Dendritic cell treated with granulocyte-macrophage colony-stimulating factor and Interleukin-4, amounts not matched to agents 40 ng/mL and 50 ng/mL, for 4 days (primary cell): ENCODE measurements at regions not wholly inside any gene's neighbourhood (a gene's known extent, or its start where the extent isn't known, plus 50 kb on each side); places are given as distances from the start of the nearest gene placed in this dataset.

Source experiments
- H3K27ac Mint-ChIP-seq: one replicate; pipeline ENCODE4 v1.8.0; 2022; ENCODE audit warnings: mild to moderate bottlenecking, mixed read lengths
- H3K27me3 Mint-ChIP-seq: one replicate; pipeline ENCODE4 v1.8.0; 2022; ENCODE audit warnings: mild to moderate bottlenecking, mixed read lengths
- H3K36me3 Mint-ChIP-seq: one replicate; pipeline ENCODE4 v1.8.0; 2022; ENCODE audit warnings: low read depth, mixed read lengths
- H3K4me1 Mint-ChIP-seq: one replicate; pipeline ENCODE4 v1.8.0; 2022; ENCODE audit warnings: low read depth, mixed read lengths
- H3K4me3 Mint-ChIP-seq: one replicate; pipeline ENCODE4 v1.8.0; 2022; ENCODE audit warnings: mild to moderate bottlenecking, moderate library complexity, mixed read lengths
- H3K9me3 Mint-ChIP-seq: one replicate; pipeline ENCODE4 v1.8.0; 2022; ENCODE audit warnings: mixed read lengths
- intact Hi-C: fragments of 100-400 bp; cut with micrococcal nuclease; formaldehyde crosslinking; loops from one replicate; pipeline ENCODE4 v1.15.0; 2022

DNA sequence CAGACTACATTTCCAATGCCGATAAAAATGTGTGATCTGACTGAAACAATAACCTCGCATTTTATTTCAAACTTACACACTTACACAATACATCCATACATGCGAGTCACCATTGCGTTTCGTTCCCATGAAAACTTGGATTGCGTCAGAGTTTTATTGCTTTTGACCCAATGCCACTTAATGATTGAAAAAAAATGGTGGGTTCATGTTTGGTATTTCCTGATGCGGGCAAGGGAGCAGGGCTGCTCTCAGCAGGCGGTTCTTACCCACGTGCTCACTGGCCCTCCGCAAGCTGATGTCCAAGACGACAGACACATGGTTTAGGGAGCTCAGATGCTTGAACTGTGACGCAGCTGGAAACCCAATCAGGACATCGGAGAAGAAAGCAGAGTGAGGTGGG is 281.0 kb upstream of the SULF2 start:
- no peak overlapping the region for H3K4me3 Mint-ChIP-seq
- intact Hi-C loops = no loop called here
- H3K27ac Mint-ChIP-seq = no peak overlapping the region
- no peaks in the 10 kb centered on the region for H3K9me3 Mint-ChIP-seq
- no peaks in the 10 kb centered on the region for H3K4me1 Mint-ChIP-seq
- no peaks in the 10 kb centered on the region for H3K36me3 Mint-ChIP-seq
- peaks cover 15% of the 10 kb centered on the region for H3K27me3 Mint-ChIP-seq

DNA sequence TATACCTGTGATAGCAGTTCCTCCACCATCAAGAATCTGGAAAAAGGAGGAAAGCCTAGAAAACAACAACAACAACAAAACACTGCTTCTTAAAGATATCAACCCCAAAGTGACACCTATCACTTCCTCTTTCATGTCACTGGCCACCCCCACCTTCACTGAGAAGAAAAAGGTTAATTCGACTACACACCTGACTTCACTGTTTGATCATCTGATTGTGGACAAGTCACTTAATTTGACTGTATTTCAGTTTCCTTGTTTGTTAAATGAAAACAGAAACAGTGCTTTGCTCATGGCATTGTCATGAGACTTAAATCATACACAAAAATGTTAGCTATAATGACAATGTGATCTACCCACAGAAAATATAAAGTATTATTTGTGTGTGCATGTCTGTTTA is 280.6 kb upstream of the SULF2 start:
- no peak overlapping the region for H3K27ac Mint-ChIP-seq
- H3K36me3 Mint-ChIP-seq = no peaks in the 10 kb centered on the region
- no peaks in the 10 kb centered on the region for H3K9me3 Mint-ChIP-seq
- no peaks in the 10 kb centered on the region for H3K4me1 Mint-ChIP-seq
- intact Hi-C loops = no loop called here
- no peak overlapping the region for H3K4me3 Mint-ChIP-seq
- peaks cover 14% of the 10 kb centered on the region for H3K27me3 Mint-ChIP-seq

DNA sequence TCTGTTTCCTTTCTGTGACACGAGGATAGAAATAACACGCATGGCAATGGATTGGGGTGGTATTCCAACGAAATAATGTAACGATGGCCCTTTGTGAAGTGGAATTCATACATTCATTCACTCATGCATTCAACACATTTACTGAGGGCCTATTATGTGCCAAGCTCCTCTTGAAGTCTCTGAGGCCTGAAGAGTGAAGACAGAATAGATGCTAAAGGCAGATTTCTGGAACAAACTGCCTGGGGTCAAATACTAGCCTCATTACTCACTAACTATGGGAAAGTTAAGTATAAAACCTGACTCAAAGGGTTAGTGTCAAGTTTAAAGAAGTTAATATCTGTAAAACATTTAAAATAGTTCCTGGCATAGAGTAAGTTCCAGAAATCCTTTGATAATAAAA is 279.6 kb upstream of the SULF2 start:
- intact Hi-C loops = no loop called here
- Mint-ChIP-seq H3K27ac (no peak overlapping the region), H3K27me3 (peaks cover 13% of the 10 kb centered on the region), H3K9me3 (no peaks in the 10 kb centered on the region), H3K4me1 (no peaks in the 10 kb centered on the region), H3K36me3 (no peaks in the 10 kb centered on the region), H3K4me3 (no peak overlapping the region)

DNA sequence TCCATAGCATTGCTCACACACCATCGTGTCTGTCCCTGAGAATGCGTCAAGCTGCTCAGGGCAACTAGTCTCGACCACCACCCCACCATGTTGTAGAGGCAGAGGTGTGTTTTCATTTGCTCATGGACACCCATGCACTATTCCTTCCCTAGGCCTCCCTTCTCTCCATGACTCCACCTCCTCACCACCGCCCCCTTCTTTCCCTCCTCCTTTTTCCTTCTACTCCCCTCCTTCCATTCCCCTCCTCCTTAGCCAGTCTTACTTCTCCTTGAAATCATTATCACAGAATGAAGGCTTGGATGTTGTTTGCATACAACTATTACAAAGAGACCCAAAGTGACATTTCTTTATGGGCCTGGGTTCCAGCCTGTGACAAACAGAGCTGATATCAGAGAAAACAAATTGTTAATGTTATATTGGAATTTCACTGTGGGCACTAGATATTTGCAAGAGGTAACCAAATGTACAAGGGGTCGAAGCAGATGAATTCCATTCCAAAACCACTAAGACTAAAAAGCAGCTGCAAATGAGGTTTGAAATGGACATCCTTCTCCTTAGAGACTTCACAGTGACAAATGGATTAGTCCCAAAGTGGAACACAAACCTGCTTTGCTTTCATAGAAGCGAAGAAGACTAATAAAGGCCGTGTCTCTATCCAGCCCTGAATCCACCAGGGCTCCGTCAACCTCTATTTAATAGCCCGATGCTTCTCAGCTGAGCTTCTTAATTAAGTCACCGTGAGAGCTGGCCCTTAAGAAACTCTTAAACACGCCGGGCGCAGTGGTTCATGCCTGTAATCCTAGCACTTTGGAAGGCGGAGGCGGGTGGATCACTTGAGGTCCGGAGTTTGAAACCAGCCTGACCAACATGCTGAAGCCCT is 275.8 kb upstream of the SULF2 start:
- peaks cover 9% of the 10 kb centered on the region for H3K9me3 Mint-ChIP-seq
- H3K4me3 Mint-ChIP-seq = no peak overlapping the region
- H3K27ac Mint-ChIP-seq = no peak overlapping the region
- H3K27me3 Mint-ChIP-seq = peaks cover 14% of the 10 kb centered on the region
- intact Hi-C loops = no loop called here
- no peaks in the 10 kb centered on the region for H3K36me3 Mint-ChIP-seq
- H3K4me1 Mint-ChIP-seq = no peaks in the 10 kb centered on the region

DNA sequence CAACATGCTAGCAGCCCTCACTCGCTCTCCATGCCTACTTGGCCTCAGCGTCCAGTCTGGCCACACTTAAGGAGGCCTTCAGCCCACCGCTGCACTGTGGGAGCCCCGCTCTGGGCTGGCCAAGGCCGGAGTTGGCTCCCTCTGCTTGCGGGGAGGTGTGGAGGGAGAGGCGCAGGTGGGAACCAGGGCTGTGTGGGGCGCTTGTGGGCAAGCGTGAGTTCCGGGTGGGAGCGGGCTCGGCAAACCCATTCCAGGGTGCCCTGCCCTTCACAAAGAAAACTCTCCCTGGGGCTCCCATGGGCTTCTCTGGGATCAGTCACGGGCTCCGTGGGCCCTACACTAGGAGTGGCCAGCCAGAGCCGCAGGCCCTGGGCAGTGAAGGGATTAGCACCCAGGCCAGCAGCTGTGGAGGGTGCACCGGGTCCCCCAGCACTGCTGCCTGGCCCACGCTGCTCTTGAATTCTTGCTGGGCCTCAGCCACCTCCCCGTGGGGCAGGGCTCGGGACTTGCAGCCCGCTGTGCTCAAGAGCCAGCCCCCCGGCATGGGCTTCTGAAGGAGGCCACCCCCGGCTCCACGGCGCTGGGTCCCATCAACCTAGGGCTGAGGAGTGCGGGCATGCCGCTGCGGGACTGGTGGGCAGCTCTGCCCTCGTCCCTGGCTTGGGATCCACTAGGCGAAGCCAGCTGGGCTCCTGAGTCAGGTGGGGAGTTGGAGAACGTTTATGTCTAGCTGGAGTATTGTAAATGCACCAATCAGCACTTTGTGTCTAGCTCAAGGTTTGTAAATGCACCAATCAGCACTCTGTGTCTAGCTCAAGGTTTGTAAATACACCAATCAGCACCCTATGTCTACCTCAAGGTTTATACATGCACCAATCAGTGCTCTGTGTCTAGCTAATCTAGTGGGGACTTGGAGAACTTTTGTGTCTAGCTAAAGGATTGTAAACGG is 273.6 kb upstream of the SULF2 start:
- H3K27ac Mint-ChIP-seq = no peak overlapping the region
- intact Hi-C loops = no loop called here
- no peaks in the 10 kb centered on the region for H3K36me3 Mint-ChIP-seq
- H3K4me3 Mint-ChIP-seq = no peak overlapping the region
- H3K27me3 Mint-ChIP-seq = peaks cover 16% of the 10 kb centered on the region
- H3K4me1 Mint-ChIP-seq = no peaks in the 10 kb centered on the region
- H3K9me3 Mint-ChIP-seq = peaks cover 9% of the 10 kb centered on the region

DNA sequence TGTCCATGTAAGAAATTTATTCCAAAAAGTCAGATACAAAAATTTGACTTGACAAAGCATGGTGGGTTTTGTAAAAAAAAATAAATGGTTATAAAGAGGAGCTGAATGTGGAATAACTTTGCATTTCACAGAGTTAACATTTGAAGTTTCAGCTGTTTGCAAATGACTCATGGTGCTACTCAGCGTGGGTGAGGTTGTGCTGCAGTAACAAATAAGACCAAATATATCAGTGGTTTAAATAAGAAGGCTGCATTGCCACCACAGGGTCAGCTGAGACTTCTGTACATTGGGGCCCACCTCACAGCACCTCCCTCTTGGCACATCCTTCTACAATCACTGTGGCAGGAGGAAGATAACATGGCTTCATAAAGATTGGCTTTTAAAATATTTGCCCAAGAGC is 272.5 kb upstream of the SULF2 start:
- intact Hi-C loops = no loop called here
- Mint-ChIP-seq H3K4me3 (no peak overlapping the region), H3K36me3 (no peaks in the 10 kb centered on the region), H3K9me3 (peaks cover 9% of the 10 kb centered on the region), H3K4me1 (no peaks in the 10 kb centered on the region), H3K27ac (no peak overlapping the region), H3K27me3 (peaks cover 15% of the 10 kb centered on the region)

DNA sequence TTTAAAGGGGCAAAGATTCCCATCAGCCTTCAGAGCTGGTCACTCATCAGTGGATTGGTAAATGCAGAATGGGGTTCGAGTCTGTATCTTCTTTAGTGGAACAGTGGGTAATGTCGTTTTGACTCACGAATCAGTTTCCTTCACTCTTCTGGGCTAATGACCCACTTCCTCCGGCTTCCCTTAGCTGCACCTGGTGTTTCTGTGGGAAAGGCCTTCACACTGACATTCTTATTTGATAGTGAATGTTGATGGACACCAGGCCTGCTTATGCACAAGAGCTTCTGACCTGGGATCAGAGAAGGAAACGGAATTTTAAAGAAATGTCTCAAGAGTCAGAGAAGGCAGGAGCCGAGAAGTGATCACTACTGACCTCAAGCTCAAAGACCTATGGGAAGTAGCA is 272.0 kb upstream of the SULF2 start:
- no peaks in the 10 kb centered on the region for H3K4me1 Mint-ChIP-seq
- no peak overlapping the region for H3K4me3 Mint-ChIP-seq
- no peak overlapping the region for H3K27ac Mint-ChIP-seq
- intact Hi-C loops = no loop called here
- H3K27me3 Mint-ChIP-seq = peaks cover 11% of the 10 kb centered on the region
- peaks cover 9% of the 10 kb centered on the region for H3K9me3 Mint-ChIP-seq
- no peaks in the 10 kb centered on the region for H3K36me3 Mint-ChIP-seq

DNA sequence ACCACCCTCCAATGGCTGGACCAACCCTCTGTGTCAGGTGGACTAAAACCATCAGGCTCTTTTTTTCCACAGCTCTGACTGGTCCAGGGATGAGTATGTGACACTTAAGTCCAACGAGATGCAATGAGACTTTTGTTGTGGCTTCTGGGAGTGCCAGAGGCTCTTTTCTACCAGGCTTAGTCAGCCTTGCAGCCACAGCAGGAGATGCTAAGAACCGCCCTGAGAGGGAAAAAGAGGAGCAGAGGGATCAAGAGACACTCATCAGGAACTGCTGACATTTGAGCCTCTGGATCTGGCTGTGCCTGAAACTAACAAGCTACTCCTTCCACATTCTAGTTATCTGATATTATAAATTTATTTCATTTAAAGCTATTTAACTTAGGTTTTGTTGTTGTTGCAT is 270.9 kb upstream of the SULF2 start:
- Mint-ChIP-seq H3K4me3 (no peak overlapping the region), H3K9me3 (peaks cover 9% of the 10 kb centered on the region), H3K4me1 (no peaks in the 10 kb centered on the region), H3K36me3 (no peaks in the 10 kb centered on the region), H3K27ac (no peak overlapping the region), H3K27me3 (peaks cover 11% of the 10 kb centered on the region)
- intact Hi-C loops = no loop called here

DNA sequence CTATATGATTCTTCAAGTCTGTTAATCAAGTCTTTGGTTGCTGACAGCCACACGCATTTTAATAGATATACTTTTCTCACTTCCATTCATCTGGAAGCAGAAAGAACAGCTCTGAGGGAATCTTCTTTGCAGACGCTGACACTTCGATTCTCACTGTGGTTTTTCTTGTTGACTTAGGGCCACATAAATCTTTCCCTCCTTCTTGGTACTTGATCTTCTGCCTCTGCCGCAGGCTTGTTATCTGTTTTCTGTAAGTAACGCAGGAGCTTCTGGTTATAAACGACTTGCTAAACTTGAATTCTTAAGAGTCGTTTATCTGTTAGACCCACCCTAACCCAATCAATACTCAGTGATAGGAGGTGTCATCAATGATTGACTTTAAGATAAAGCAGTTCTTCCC is 268.8 kb upstream of the SULF2 start:
- Mint-ChIP-seq H3K27me3 (peaks cover 11% of the 10 kb centered on the region), H3K4me1 (no peaks in the 10 kb centered on the region), H3K36me3 (no peaks in the 10 kb centered on the region), H3K27ac (no peak overlapping the region), H3K4me3 (no peak overlapping the region), H3K9me3 (peaks cover 14% of the 10 kb centered on the region)
- intact Hi-C loops = no loop called here

DNA sequence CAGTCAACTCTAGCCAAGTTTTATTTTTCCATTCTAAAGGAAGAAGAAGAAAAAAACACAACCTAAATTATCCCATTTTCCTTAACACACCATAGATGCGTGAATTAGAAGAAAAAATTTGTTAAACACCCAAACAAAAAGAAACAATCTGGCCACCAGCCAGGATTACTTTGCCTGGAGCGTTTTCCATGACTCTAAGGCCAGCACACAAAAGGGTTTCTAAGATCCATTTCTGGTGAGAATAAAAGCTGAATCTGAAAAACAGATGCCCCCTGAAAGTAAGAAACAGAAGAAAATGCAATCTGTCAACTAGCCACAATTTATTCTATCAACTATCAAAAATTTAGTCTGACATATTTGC is 267.2 kb upstream of the SULF2 start:
- intact Hi-C loops = no loop called here

DNA sequence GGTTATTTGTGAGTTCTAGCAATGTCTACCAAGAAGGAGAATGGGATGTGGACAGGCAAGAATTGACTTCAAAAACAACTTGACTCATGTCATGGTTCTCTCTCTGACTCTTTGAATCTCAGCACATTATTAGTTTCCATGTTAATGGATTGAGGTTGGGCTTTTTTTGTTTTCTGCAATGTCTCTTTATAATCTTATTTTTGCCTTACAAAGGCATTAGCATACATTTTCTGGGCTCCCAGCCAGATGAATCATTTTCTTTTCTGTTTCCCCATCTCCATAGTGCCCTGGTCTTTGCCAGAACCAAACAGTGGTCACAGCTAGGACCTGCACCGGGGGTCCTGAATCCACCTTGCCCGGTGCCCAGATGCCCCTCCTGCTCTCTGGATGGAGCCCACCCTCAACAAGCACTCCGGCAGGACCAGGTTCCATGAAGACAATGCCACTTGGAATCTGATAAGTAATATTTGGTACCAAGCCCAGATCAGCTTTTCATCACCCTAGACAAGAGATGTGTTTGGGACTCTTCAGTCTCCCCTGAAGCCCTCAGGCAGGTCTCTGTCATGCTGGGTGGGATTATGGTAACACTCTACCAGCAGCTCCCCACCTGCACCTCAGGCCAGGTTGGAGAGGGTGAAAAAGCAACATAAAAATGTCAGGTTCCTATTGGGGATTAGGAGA is 266.7 kb upstream of the SULF2 start:
- Mint-ChIP-seq H3K4me1 (no peaks in the 10 kb centered on the region), H3K4me3 (no peak overlapping the region), H3K9me3 (peaks cover 5% of the 10 kb centered on the region), H3K36me3 (no peaks in the 10 kb centered on the region), H3K27me3 (peaks cover 15% of the 10 kb centered on the region), H3K27ac (no peak overlapping the region)
- intact Hi-C loops = no loop called here

More for the DNA sequence above, 267.2 kb upstream of the SULF2 start:
- no peak overlapping the region for H3K4me3 Mint-ChIP-seq
- no peaks in the 10 kb centered on the region for H3K36me3 Mint-ChIP-seq
- H3K9me3 Mint-ChIP-seq = peaks cover 10% of the 10 kb centered on the region
- no peak overlapping the region for H3K27ac Mint-ChIP-seq
- H3K27me3 Mint-ChIP-seq = peaks cover 17% of the 10 kb centered on the region
- H3K4me1 Mint-ChIP-seq = no peaks in the 10 kb centered on the region

DNA sequence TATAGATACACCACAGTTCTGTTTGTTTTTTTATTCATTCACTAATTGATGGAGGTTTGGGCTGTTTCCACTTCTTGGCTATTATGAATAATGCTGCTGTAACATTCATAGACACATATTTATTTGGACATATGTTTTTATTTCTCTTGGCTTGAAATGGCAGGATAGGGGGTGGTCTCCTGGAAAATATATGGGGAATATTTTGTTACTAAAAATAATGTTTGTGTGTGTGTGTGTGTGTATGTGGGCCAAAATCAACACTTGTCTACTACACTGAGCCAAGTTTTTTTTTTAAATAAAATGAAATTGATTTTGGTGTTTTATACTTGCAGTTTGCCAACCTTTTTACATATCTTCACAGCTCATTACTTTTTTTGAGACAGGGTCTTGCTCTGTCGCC is 264.4 kb upstream of the SULF2 start:
- Mint-ChIP-seq H3K9me3 (peaks cover 5% of the 10 kb centered on the region), H3K4me3 (no peak overlapping the region), H3K4me1 (no peaks in the 10 kb centered on the region), H3K27me3 (peaks cover 21% of the 10 kb centered on the region), H3K36me3 (no peaks in the 10 kb centered on the region), H3K27ac (no peak overlapping the region)
- intact Hi-C loops = no loop called here

DNA sequence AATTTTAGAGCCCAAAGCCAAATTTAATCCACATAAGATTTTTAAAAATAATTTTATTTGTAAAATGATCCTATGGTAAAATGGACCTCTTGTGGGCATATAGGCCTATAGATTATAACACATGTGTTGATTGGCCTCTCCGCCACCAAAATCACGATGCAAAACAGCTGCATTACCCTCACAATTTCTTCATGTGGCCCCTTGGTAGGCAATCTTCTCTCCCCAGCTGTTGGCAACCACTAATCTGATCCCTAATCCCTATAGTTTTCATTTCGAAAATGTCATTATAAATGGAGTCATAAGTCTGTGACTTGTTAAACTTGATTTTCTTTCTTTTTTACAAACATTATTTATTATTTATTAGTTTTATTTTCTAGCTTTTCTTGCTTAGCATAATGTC is 263.9 kb upstream of the SULF2 start:
- no peaks in the 10 kb centered on the region for H3K4me1 Mint-ChIP-seq
- H3K36me3 Mint-ChIP-seq = no peaks in the 10 kb centered on the region
- intact Hi-C loops = no loop called here
- H3K9me3 Mint-ChIP-seq = peaks cover 5% of the 10 kb centered on the region
- H3K27me3 Mint-ChIP-seq = peaks cover 21% of the 10 kb centered on the region
- H3K27ac Mint-ChIP-seq = no peak overlapping the region
- H3K4me3 Mint-ChIP-seq = no peak overlapping the region

DNA sequence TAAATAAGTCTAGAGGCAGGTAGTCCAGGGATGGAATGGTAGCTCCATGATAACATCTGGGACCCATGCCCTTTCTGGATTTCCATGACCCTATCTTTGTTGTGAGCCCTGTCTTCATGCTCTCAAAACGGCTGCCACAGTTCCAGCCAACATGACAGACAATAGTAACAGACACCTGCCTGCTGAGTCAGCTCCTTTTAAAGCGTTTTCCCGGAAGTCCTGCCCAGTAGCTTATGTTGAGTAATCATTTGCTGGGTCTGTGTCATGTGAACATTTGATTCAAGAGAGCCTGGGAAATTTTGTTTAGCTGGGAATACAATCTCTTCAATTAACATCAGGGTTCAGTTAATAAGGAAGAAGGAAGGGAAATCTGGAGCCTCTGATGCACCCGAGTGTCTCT is 262.2 kb upstream of the SULF2 start:
- intact Hi-C loops = no loop called here
- Mint-ChIP-seq H3K9me3 (peaks cover 5% of the 10 kb centered on the region), H3K36me3 (no peaks in the 10 kb centered on the region), H3K27me3 (peaks cover 23% of the 10 kb centered on the region), H3K4me3 (no peak overlapping the region), H3K4me1 (no peaks in the 10 kb centered on the region), H3K27ac (no peak overlapping the region)
